NOMO-1 treated with dmso at 0.1 percent for 144 hours (cell line): ENCODE measurements at regions not wholly inside any gene's neighbourhood (a gene's known extent, or its start where the extent isn't known, plus 50 kb on each side); places are given as distances from the start of the nearest gene placed in this dataset.
"Not testable (repeated sequence)": the region's sequence is repeated elsewhere in the genome, so short reads cannot be mapped to it uniquely, and the experiment has no call there.

Source experiments
- DNase-seq: peaks from one replicate; lab custom pipeline; 2025; ENCODE audit not compliant: unreplicated experiment; lab: John Stamatoyannopoulos, UW

DNA sequence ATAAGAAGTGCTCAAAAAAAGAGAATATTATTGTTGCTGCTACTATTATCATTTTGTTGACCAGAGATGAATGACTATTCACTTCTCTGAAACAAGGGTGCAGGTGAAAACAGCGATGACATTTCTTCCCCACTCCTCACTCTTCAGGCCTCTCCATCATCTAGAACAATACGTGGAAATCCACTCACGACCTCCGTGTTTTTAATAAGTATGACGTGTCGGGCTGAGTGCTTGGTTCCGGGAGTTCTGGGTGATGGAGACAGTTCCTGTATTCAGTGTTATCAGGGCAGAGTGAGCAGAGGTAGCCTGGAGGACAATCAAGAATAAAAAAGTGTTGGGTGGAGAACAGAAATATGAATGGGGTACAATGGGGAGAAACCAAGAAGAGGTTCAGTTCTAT lies 130.0 kb upstream of the ZNF217 start:
- DNase-seq: no peak

DNA sequence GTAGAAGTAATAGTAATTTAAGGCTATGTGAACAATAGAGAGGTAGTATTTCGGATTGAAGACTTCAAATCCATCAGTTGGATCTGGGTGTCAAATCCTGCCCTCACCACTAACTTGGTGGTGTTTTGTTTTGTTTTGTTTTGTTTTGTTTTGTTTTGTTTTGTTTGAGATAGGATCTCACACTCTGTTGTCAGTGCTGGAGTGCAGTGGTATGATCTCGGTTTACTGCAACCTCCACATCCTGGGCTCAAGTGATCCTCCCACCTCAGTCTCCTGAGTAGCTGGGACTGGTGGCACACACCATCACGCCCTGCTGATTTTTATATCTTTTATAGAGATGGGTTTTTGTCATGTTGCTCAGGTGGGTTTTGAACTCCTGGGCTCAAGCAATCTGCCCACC lies 129.4 kb upstream of the ZNF217 start:
- no peak for DNase-seq

DNA sequence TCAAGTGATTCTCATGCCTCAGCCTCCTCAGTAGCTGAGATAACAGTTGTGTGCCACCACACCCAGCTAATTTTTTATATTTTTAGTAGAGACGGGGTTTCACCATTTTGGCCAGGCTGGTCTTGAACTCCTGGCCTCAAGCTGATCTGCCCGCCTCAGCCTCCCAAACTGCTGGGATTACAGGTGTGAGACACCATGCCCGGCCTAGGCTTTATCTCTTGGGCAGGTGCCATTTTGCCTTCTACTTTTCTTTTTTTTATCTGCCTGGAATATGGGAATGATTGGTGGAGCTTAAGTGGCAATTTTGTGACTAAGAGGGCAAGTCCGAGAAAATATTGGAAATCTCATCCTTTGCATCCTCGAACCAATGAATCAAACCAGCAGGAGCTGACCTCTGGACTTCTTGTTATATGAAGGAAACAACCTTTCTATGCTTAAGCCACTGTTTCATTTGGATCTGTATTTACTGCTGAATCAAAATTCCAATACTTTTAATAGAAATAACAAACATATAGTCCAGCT lies 128.9 kb upstream of the ZNF217 start:
- DNase-seq: no peak

DNA sequence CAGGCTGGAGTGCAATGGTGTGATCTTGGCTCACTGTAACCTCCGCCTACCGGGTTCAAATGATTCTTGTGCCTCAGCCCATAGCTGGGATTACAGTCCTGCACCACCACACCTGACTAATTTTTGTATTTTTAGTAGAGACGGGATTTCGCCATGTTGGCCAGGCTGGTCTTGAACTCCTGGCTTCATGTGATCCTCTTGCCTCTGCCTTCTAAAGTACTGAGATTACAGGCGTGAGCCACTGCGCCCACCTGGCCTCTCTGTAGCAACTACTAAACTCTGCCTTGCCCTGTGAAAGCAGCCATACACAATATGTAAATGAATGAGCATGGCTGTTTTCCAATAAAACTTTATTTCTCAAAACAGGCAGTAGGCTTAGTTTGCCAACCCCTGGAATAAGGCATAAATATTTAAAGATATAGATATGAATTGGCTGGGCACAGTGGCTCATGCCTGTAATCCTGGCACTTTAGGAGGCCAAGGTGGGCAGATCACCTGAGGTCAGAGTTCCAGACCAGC lies 127.9 kb upstream of the ZNF217 start:
- DNase-seq: not testable (repeated sequence)

DNA sequence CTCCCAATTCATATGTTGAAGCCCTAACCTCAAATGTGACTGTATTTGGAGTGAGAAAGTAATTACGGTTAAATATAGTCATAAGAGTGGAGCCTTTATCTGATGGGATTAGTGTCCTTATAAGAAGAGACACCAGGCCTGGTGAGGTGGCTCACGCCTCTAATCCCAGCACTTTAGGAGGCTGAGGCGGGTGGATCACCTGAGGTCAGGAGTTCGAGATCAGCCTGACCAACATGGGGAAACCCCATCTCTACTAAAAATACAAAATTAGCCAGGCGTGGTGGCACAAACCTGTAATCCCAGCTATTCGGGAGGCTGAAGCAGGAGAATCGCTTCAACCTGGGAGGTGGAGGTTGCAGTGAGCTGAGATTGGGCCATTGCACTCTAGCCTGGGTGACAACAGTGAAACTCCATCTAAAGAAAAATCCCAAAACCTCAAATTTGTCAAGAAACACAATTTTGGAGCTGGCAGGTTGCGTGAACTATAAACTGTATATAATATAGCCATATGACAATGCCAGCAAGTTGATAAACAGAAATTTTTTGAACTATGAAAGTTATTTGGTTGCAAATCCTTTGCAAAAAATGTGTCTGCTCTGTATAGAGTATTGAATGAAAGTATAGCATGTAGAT lies 125.6 kb upstream of the ZNF217 start:
- not testable (repeated sequence) for DNase-seq

DNA sequence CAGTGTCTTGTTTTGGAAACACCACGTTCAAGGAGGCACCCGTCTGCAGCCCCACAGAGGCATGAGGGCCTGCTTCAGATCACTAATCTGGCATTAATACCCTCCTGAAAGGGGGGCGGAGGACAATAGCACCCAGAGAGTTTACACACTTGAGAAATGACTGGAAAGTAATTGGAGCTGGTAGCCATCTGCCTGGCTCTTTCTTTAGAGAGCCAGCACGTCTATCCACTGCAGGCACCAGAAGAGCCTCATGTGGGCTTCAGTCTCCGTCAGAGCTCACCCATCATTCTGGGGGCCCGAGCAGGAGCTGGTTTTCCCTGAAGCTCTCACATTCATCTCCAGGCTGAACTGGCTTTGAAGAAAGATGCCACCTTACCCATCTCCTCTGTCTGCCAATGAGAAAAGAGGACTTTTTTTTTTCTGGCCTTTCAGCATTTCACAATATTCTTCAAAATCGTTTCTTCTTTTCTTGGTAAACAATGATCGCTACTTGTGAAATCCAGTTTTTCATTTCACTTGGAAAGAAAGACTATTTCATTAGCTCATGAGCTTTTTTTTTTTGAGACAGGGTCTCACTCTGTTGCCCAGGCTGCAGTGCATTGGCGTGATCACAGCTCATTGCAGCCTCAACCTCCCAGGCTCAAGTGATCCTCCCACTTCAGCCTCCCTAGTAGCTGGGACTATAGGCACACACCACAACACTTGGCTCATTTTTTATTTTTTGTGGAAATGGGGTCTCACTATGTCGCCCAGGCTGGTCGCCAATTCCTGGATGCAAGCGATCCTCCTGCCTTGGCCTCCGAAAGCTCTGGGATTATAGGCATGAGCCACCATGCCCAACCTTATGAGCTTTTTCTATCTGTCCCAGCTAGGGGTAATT lies 124.7 kb upstream of the ZNF217 start:
- peak; percentile 12 for DNase-seq

DNA sequence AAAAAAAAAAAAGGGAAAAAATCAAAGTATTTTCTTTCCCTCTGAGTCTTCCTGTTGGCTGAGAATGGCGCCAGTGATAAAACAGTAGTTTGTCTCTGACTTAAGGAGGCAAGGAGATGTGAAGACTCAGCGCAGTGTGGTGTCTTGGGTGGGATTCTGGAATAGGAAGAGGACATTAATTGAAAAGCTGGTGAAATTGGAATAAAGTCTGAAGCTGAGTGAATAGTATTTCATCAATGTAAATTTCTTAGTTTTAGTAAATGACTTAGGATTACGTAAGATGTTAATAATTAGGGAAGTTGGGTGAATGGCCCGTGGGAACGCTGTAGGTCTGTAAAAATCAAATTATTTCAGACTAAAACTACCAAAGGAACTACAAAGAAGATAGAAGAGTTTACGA lies 122.8 kb upstream of the ZNF217 start:
- peak; percentile 19 for DNase-seq

DNA sequence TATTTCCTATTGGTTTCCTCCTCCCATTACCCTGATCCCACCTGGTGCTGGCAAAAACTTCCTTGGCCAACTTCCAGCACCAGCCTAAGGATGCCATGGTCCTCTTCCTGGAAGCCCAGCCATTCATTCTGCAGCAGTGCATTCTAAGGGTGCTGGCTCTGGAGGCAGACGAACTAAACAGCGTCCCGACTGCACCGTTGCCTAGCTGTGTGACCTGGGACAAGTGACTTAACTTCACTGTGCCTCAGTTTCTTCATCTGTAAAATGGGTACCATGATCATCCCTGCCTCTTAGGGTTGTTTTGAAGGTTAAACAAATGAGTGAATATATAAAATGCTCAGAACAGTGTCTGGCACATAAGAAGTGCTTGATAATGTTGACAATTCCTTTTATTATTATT lies 120.9 kb upstream of the ZNF217 start:
- DNase-seq: no peak

DNA sequence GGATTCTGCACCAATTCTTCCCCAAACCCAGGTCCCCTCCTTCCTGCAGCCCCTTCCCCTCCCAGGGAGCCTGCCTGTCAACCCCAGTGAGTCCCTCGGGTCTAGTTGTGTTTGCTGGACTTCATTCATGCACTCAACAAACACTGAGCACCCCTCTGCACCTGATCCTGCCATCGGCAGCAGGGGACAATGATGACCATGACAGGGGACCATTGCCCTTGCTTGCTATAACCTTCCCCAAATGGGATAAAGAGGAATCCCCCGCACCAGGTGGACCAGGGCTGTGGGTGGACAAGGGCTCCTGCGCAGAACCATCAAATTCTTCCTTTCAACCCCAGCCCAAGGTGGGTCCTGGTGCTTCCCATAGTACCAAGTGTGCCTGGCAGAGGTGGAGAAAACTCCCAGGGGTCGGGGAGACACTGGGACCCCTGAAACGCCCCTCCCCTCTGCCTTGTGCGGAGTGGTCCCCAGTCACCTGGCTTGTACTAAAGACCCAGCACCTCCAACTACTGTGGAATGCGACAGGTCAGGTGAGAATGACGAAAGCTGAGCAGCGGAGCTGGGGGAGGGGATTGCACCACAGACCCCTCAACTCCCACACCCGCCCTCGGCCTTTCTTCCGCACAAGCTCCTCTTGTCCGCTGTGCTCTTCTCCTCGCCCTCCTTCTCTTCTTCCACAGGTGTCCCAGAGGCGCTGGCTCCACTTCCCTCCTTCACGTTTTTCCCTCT lies 119.9 kb upstream of the ZNF217 start:
- no peak for DNase-seq

DNA sequence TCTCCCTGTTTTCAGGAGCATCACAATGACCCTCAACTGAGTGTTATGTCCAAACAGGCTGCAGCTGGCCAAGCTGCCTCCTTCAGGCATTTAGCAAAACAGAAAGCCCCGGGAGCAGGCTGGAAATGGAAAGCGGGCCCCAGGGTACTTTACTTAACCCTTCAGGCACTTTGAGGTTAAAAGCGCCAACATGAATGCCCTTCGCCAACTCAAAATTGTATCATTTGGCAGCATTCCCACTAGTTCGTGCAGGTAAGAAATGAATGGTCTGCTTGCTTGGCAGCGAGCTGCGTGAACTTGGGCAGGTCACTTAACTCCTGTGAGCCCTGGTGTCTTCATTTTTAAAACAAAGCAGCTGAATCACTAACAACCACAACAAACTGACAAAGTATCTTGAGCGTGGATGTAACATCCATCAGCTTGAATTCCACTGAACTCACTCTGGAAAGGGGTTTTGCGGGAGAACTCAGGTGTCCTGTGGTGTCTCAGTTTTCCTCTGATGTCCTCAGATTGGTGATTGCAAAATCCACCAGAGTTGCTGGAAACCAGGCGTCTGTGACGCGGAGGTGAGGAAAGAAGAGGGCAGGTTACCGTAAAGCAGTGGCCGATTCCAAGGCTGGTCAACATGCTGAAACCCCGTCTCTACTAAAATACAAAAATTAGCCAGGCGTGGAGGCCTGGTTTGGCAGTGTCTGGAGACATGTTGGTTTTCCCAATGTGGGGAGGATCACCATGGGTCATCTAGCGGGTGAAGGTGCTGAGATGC lies 118.8 kb upstream of the ZNF217 start:
- no peak for DNase-seq

DNA sequence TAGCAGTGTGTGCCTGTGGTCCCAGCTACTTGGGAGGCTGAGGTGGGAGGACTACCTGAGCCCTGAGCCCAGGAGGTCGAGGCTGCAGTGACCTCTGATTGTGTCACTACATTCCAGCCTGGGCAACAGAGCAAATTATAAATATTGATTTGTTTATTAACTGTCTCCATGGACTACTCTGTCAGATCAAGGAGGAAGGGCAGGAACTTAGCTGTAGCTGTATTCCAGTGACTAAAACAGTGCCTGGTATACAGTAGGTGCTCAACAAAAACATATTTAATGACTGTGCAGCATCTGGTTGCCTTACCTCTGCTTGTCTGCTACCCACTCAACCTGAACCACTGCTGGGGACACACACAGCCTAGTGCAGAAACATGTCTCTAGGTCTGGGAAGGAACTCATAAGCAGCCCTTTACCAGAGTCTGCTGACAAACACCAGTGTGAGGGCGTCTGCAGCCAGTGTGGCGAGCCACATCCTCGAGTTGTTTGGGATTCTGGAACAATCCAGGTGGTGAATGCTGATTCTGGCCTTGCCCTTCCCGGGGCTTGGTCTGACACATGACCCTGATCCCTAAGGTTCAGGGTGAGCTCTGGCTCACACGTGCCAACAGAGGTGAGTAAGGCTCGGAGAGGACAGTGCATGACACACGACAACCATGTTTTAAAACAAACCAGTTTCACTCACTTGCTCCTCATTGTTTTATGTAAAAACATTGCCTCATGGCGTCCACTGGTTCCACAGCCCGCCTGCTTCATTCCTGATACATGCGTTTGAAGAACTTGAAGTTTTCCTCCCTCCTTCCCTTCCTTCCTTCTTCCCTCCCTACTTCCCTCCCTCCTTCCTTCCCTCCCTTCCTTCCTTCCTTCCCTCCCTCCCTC lies 117.9 kb upstream of the ZNF217 start:
- DNase-seq: no peak

DNA sequence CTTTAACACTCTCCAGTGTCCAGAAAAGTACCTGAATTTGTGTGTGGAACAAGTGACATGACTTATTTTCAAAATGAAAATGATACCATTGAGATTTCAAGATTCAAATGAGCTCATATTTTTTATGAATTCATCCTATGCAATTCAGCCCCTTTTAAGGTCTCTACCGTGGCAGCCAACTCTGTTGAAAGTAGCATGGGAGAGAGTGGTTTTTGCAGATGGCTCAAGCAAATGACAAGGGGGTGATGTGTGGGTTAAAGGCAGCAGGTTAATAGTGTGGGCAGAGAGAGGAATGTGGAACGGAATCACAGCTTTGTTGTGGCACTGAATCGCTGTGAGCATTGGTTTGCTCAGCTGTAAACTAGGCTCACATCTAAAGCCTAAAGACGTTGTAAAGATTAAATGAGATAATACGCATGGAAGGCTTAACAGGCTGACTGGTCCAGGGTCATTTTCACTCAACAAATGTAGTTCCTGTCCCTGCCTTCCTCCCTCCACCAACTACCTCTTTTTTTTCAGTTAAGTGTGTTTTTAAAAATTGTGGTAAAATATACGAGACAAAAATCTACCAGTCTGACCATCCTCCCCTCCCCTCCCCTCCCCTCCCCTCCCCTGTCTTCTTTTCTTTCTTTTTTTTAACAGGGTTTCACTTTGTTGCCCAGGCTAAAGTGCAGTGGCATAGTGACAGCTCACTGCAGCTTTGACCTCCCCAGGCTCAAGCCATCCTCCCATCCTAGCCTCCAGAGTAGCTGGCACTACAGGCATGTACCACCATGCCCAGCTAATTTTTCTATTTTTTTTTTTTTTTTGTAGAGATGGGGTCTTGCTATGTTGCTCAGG lies 114.7 kb upstream of the ZNF217 start:
- DNase-seq: peak; percentile 61

DNA sequence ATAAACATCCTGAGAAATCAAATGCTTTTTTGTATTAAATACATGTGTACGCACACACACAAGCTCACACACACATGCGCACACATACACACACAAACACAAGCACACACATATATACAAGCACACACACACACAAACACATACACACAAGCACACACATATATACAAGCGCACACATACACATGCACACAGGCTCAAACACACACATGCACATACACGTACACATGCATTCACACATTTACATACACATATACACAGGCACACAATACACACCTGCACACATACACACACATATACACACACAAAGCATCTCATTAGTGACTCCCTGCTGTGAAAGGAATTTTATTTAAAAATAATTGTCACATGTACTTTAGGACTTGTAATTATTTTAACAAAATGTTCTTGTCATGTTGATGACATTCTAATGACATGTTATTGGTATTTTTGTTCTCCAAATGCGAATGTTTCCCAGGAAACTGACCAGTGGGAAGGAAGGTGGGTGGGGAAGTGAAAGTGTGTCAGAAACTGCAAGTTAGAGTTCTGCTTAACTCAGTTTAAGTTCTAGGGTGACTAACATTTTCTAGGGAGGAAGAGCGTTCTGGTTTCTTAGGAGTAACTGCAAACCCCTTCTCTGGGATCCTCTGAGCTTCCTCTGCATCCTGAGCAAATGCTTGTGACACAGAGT lies 113.9 kb upstream of the ZNF217 start:
- peak; percentile 36 for DNase-seq

DNA sequence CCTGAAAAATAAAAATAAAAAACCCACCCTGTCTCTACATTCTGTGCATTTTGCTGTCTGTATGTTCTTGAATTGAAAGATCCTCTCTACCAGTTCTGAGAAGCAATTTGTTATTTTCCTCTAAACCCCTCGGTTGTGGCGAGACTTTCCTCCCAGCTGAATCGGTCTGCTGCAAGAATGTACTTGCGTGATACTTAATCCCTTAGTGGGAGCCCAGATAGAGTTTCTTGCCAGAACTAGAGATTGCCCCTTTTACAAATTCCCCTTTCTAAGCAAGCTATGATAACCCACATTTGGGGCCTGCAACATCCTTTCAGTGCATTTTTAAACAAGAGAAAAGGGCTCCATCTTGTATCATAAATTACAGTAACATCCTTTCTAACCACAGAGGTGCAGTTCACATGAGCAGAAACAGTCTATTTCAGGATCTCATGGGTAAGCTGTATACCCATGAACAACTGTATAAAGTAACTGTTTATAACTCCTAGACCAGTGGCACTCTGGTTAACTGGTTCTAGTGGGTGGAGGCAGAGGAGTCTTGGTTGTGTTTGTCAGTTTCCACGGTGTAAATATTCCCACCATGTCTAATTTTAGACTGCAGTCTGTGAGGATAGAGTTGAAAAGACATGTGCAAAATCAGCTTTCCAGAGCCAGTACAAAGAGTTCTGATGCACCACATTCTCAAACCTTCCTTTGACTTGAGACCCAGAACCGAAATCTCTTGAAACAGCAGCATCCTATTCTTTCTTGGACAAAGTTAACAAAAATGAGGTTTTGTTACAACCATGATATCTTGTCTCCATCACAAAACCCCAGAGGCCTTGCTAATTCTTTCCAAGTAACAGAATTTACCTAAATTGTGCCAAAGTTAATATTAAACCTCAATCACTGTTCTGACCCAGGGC lies 113.1 kb upstream of the ZNF217 start:
- DNase-seq: peak; percentile 30

DNA sequence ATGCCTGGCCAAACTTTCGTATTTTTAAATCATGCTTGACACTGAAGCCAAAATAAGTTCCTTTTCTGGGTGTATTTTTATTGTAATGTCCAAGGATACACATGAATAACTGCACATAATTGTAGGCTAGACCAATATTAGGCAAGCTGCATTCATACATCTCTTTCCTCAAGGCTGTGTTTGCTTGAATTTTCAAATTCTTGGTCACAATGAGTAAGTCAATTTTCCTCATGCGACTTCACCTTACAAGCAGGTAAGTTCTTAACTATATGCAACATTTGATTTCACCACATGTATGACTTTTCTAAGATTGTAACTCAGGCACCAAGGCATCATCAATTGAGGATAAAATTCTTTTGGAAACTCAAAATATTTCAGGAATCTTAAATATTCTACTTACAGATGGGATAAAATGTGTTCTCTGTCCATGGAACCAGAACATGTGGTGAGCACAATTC lies 112.4 kb upstream of the ZNF217 start:
- DNase-seq: no peak

DNA sequence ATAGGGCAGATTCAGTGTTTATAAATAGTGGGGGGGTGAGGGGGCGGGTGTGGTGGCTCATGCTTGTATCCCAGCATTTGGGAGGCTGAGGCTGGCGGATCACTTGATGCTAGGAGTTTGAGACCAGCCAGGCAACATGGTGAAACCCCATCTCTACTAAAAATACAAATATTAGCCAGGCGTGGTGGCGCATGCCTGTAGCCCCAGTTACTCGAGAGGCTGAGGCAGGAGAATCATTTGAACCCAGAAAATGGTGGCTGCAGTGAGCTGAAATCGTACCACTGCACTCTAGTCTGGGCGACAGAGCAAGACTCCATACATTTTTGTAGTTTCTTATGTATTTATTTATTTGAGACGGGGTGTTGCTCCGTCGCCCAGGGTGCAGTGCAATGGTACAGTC lies 109.0 kb upstream of the ZNF217 start:
- DNase-seq: no peak

DNA sequence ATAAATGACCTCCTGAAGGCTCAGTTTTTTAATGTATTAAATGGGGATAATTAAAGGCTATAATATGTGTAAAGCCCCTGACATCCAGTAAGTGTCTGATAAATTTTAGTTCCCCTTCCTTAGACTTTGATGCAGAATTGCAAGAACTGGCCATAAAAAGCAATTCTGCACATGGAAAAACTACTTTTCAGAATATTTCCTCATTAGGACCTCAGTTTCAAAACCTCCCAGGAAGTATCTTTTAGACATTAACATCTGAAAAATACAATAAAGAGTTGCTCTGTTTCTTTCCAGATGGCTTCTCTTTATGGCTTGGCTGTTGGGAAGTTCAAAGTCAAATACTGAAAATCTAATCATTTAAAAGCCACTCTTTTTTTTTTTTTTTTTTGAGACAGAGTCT lies 106.3 kb upstream of the ZNF217 start:
- DNase-seq: peak; percentile 51
